ENCODE measurements at regions not wholly inside any gene's neighbourhood (a gene's known extent, or its start where the extent isn't known, plus 50 kb on each side); places are given as distances from the start of the nearest gene placed in this dataset.
"Not testable (repeated sequence)": the region's sequence is repeated elsewhere in the genome, so short reads cannot be mapped to it uniquely, and the experiment has no call there.

DNA sequence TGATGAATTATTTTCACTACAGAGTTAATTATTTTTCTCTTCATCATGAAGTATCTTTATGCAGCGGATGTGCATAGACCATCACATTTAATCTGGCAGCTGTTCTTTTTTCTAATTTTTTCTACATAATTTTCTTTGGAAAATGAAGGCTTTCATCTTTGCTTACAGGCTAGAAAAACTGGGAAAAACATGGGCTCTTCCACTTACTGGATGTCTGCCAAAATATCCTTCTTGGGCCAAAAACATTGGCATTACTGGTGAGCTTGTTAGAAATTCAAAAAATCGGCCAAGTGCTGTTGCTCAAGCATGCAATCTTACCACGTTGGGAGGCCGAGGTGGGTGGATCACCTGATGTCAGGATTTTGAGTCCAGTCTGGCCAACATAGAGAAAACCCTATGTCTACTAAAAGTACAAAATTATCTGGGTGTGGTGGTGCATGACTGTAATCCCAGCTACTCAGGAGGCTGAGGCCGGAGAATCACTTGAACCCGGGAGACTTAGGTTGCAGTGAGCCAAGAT is 176.8 kb downstream of the ZNF737 start:
- ATAC-seq (no peak), DNase-seq (no peak)
- ChIA-PET CTCF (no interaction called here), POLR2A (no interaction called here)
- no peak for TF ChIP-seq CTCF (IDR thresholded peaks at IDR 0.05)
- H3K9me3 Mint-ChIP-seq: peaks cover 27% of the 10 kb centered on the region
- no peak overlapping the region for H3K4me3 Mint-ChIP-seq
- intact Hi-C loops (cut with micrococcal nuclease): no loop called here
- H3K27ac Mint-ChIP-seq: no peak overlapping the region
- H3K27me3 Mint-ChIP-seq: no peaks in the 10 kb centered on the region
- peaks cover 6% of the 10 kb centered on the region for H3K36me3 Mint-ChIP-seq (ENCODE audit: low read depth)
- no peaks in the 10 kb centered on the region for H3K4me1 Mint-ChIP-seq (ENCODE audit: low read depth)

- H3K27me3 Mint-ChIP-seq: no peaks in the 10 kb centered on the region
- intact Hi-C loops (cut with micrococcal nuclease): no loop called here
- CTCF ChIA-PET: no interaction called here
- ATAC-seq (no peak), DNase-seq (no peak)
- H3K4me1 Mint-ChIP-seq (ENCODE audit: low read depth): no peaks in the 10 kb centered on the region
- peaks cover 2% of the 10 kb centered on the region for H3K36me3 Mint-ChIP-seq (ENCODE audit: low read depth)
- H3K27ac Mint-ChIP-seq: no peak overlapping the region
- peaks cover 23% of the 10 kb centered on the region for H3K9me3 Mint-ChIP-seq
- TF ChIP-seq CTCF (IDR thresholded peaks at IDR 0.05): no peak
- no peak overlapping the region for H3K4me3 Mint-ChIP-seq
- POLR2A ChIA-PET: no interaction called here
These were observed 180.5 kb downstream of the ZNF737 start for GRCh38 chr19:20385061-20385460.

DNA sequence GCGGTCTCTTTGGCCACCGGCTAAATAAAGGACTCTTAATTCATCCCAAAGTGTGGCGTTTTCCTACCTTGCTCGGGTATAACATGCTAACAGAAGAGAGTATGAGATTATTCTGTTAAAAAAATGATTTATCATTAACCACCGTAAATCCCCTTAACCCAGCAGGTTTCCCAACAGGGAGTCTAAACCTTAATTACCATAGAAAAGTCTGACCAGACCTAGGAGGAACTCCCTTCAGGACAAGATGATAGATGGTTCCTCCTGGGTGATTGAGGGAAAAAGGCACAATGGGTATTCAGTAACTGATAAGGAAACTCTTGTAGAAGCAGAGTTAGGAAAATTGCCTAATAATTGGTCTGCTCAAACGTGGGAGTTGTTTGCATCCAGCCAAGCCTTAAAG is 193.7 kb downstream of the ZNF737 start:
- peaks cover 15% of the 10 kb centered on the region for H3K9me3 Mint-ChIP-seq
- H3K4me3 Mint-ChIP-seq: no peak overlapping the region
- TF ChIP-seq CTCF (IDR thresholded peaks at IDR 0.05): no peak
- POLR2A ChIA-PET: no interaction called here
- intact Hi-C loops (cut with micrococcal nuclease): no loop called here
- CTCF ChIA-PET: no interaction called here
- ATAC-seq (no peak), DNase-seq (no peak)
- H3K27me3 Mint-ChIP-seq: peaks cover 1% of the 10 kb centered on the region
- H3K36me3 Mint-ChIP-seq (ENCODE audit: low read depth): peaks cover 4% of the 10 kb centered on the region
- H3K4me1 Mint-ChIP-seq (ENCODE audit: low read depth): no peaks in the 10 kb centered on the region
- no peak overlapping the region for H3K27ac Mint-ChIP-seq

DNA sequence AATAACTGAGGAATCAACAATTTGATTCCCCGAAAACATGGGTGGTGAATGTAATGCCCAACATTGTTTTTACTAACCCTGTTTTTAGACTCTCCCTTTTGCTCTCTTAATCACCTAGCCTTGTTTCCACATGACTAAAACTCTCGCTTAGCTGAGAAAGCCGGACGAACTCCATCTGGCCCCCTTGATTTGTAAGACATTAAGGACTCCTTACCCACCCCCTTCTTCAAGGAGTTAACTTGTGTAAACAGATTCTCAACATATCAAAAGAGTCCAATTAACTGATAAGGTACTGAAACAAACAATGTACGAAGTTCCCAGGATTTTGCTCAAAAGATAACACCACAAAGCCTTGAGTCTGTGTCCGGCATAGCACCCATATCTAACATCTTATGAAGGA is 194.3 kb downstream of the ZNF737 start:
- peaks cover 14% of the 10 kb centered on the region for H3K9me3 Mint-ChIP-seq
- H3K4me1 Mint-ChIP-seq (ENCODE audit: low read depth); POLR2A ChIA-PET; H3K27me3 Mint-ChIP-seq; intact Hi-C loops (cut with micrococcal nuclease); ATAC-seq; CTCF ChIA-PET; DNase-seq; H3K36me3 Mint-ChIP-seq (ENCODE audit: low read depth); H3K27ac Mint-ChIP-seq; H3K4me3 Mint-ChIP-seq: not testable (repeated sequence)

DNA sequence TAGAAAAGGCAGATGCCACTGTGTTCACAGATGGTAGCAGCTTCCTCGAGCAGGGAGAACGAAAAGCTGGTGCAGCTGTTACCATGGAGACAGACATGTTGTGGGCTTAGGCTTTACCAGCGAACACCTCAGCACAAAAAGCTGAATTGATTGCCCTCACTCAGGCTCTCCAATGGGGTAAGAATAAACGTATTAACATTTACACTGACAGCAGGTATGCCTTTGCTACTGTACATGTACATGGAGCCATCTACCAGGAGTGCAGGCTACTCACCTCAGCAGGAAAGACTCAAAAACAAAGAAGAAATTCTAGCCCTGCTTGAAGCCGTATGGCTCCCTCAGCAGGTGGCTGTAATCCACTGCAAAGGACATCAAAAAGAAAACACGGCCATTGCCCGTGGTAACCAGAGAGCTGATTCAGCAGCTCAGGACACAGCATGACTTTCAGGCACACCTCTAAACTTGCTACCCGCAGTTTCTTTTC is 197.7 kb downstream of the ZNF737 start:
- Mint-ChIP-seq H3K4me3 (no peak overlapping the region), H3K27me3 (peaks cover 1% of the 10 kb centered on the region), H3K9me3 (peaks cover 5% of the 10 kb centered on the region), H3K4me1 (ENCODE audit: low read depth) (no peaks in the 10 kb centered on the region), H3K27ac (no peak overlapping the region), H3K36me3 (ENCODE audit: low read depth) (peaks cover 2% of the 10 kb centered on the region)
- ATAC-seq: no peak
- intact Hi-C loops (cut with micrococcal nuclease): no loop called here
- ChIA-PET CTCF (interaction anchor here (0.9 kb wide), 1 partner anchor 121 kb away, joined by 3 read pairs; no protein-coding TSS in a partner anchor), POLR2A (no interaction called here)
- DNase-seq: no peak
- no peak for TF ChIP-seq CTCF (IDR thresholded peaks at IDR 0.05)

GRCh38 chr19:20365146-20365545 is 198.1 kb downstream of the ZNF486 start:
- CTCF ChIA-PET: no interaction called here
- no peaks in the 10 kb centered on the region for H3K36me3 Mint-ChIP-seq (ENCODE audit: low read depth)
- peaks cover 3% of the 10 kb centered on the region for H3K9me3 Mint-ChIP-seq
- peaks cover 2% of the 10 kb centered on the region for H3K4me1 Mint-ChIP-seq (ENCODE audit: low read depth)
- no peak overlapping the region for H3K4me3 Mint-ChIP-seq
- intact Hi-C loops (cut with micrococcal nuclease): no loop called here
- POLR2A ChIA-PET: no interaction called here
- TF ChIP-seq CTCF (IDR thresholded peaks at IDR 0.05): no peak
- DNase-seq (no peak), ATAC-seq (no peak)
- H3K27me3 Mint-ChIP-seq: no peaks in the 10 kb centered on the region
- H3K27ac Mint-ChIP-seq: no peak overlapping the region
